ENCODE measurements at regions not wholly inside any gene's neighbourhood (a gene's known extent, or its start where the extent isn't known, plus 50 kb on each side); places are given as distances from the start of the nearest gene placed in this dataset.

DNA sequence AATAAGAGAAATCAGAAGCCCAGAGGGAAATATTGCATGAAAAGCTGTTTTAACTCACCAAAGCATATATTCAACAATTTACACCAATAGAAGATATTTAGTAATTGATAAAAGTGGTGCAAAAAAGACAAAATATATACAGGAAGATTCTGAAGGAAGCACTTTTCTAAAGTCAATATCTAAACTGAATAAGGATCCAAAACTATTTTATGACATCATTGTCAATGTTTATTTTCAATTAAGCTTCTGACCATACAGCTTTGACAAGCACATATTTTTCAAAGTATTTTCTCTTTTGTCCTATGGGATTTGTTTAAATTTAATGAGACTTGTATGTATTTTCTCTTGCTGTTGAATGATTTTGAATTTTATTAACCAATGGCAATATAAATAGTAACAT is 1716.1 kb downstream of the OLFM4 start:
- H3K27me3 ChIP-seq (ENCODE audit: control insufficient read depth in 4 of 4, insufficient read depth in 4 of 4, low read length in 3 of 4), result no peaks in the 10 kb centered on the region
- TF ChIP-seq JUND (IDR thresholded peaks at IDR 0.05) (no peak), GABPA (IDR thresholded peaks at IDR 0.05 in 1 of 2, conservative IDR thresholded peaks at IDR 0.05 in 1 of 2) (no peak), RXRA (IDR thresholded peaks at IDR 0.05) (no peak), REST (IDR thresholded peaks at IDR 0.05) (no peak), CTCF (IDR thresholded peaks at IDR 0.05; ENCODE audit: low read depth, low read length, missing input control) (no peak), HNF4A (conservative IDR thresholded peaks at IDR 0.05) (no peak), FOXA2 (IDR thresholded peaks at IDR 0.05) (no peak), MAX (IDR thresholded peaks at IDR 0.05) (no peak), SP1 (IDR thresholded peaks at IDR 0.05) (no peak), TAF1 (conservative IDR thresholded peaks at IDR 0.05) (no peak), FOXA1 (IDR thresholded peaks at IDR 0.05) (no peak), NR2F2 (IDR thresholded peaks at IDR 0.05) (no peak), HNF4G (IDR thresholded peaks at IDR 0.05) (no peak), ATF3 (IDR thresholded peaks at IDR 0.05) (no peak), RAD21 (IDR thresholded peaks at IDR 0.05) (no peak), ZBTB33 (IDR thresholded peaks at IDR 0.05) (no peak), EGR1 (IDR thresholded peaks at IDR 0.05; ENCODE audit: low read depth in 2 of 2) (no peak)
- no peaks in the 10 kb centered on the region for H3K4me1 ChIP-seq (ENCODE audit: control insufficient read depth in 4 of 4, insufficient read depth in 4 of 4, low read length in 3 of 4)
- H3K36me3 ChIP-seq (ENCODE audit: control insufficient read depth in 4 of 4, insufficient read depth in 3 of 4, low read depth in 1 of 4, low read length in 3 of 4), result no peaks in the 10 kb centered on the region
- H3K27ac ChIP-seq (ENCODE audit: low read depth in 1 of 2, low read length in 2 of 2), result no peak overlapping the region
- H3K9ac ChIP-seq (ENCODE audit: low read depth in 1 of 2, low read length in 2 of 2), result no peak overlapping the region
- H3K9me3 ChIP-seq (ENCODE audit: control insufficient read depth in 4 of 4, low read length in 3 of 4), result no peaks in the 10 kb centered on the region
- no peak for DNase-seq (ENCODE audit: low spot score)
- H3K4me3 ChIP-seq (ENCODE audit: low read depth in 1 of 3, low read length in 3 of 3), result no peak overlapping the region

- Histone ChIP-seq H3K36me3 (ENCODE audit: control insufficient read depth in 4 of 4, insufficient read depth in 3 of 4, low read depth in 1 of 4, low read length in 3 of 4) (no peaks in the 10 kb centered on the region), H3K27ac (ENCODE audit: low read depth in 1 of 2, low read length in 2 of 2) (no peak overlapping the region), H3K4me3 (ENCODE audit: low read depth in 1 of 3, low read length in 3 of 3) (no peak overlapping the region), H3K9me3 (ENCODE audit: control insufficient read depth in 4 of 4, low read length in 3 of 4) (no peaks in the 10 kb centered on the region), H3K4me1 (ENCODE audit: control insufficient read depth in 4 of 4, insufficient read depth in 4 of 4, low read length in 3 of 4) (no peaks in the 10 kb centered on the region), H3K27me3 (ENCODE audit: control insufficient read depth in 4 of 4, insufficient read depth in 4 of 4, low read length in 3 of 4) (no peaks in the 10 kb centered on the region), H3K9ac (ENCODE audit: low read depth in 1 of 2, low read length in 2 of 2) (no peak overlapping the region)
- no peak for TF ChIP-seq ATF3 (IDR thresholded peaks at IDR 0.05)
- no peak for TF ChIP-seq TAF1 (conservative IDR thresholded peaks at IDR 0.05)
- DNase-seq (ENCODE audit: low spot score), result no peak
- 77% methylated on average over 3 of the region's 3 CpGs for WGBS
Observed at GRCh38 chr13:54750521-54750920, 1721.9 kb downstream of the OLFM4 start.
